ENCODE measurements at regions not wholly inside any gene's neighbourhood (a gene's known extent, or its start where the extent isn't known, plus 50 kb on each side); places are given as distances from the start of the nearest gene placed in this dataset.

- no peak for DNase-seq
- Histone ChIP-seq H3K4me1 (ENCODE audit: control insufficient read depth, insufficient read depth, low read length, poor library complexity, severe bottlenecking) (peaks cover 7% of the 10 kb centered on the region), H3K27ac (ENCODE audit: insufficient read depth, low read length, poor library complexity, severe bottlenecking) (no peak overlapping the region)
These were observed 204.2 kb downstream of the NFKBIZ start for GRCh38 chr3:102053375-102053989.

GRCh38 chr3:102054543-102055080 lies 205.3 kb downstream of the NFKBIZ start:
- no peak for DNase-seq
- H3K27me3 ChIP-seq (replicated peaks; ENCODE audit: control insufficient read depth, insufficient read depth, low read length, poor library complexity, severe bottlenecking): no peaks in the 10 kb centered on the region

More at GRCh38 chr3:102053375-102053989, 204.2 kb downstream of the NFKBIZ start:
- Histone ChIP-seq H3K27me3 (replicated peaks; ENCODE audit: control insufficient read depth, insufficient read depth, low read length, poor library complexity, severe bottlenecking) (no peaks in the 10 kb centered on the region), H3K4me3 (ENCODE audit: insufficient read depth, low read depth, low read length, poor library complexity, severe bottlenecking) (no peak overlapping the region), H3K36me3 (ENCODE audit: control insufficient read depth, insufficient read depth, low read length) (no peaks in the 10 kb centered on the region), H3K9me3 (ENCODE audit: control insufficient read depth, low read length) (no peaks in the 10 kb centered on the region)

GRCh38 chr3:102057781-102058421 lies 208.6 kb downstream of the NFKBIZ start:
- Histone ChIP-seq H3K27ac (ENCODE audit: insufficient read depth, low read length, poor library complexity, severe bottlenecking) (no peak overlapping the region), H3K4me1 (ENCODE audit: control insufficient read depth, insufficient read depth, low read length, poor library complexity, severe bottlenecking) (peaks cover 20% of the 10 kb centered on the region), H3K36me3 (ENCODE audit: control insufficient read depth, insufficient read depth, low read length) (no peaks in the 10 kb centered on the region), H3K9me3 (ENCODE audit: control insufficient read depth, low read length) (no peaks in the 10 kb centered on the region), H3K4me3 (ENCODE audit: insufficient read depth, low read depth, low read length, poor library complexity, severe bottlenecking) (no peak overlapping the region), H3K27me3 (replicated peaks; ENCODE audit: control insufficient read depth, insufficient read depth, low read length, poor library complexity, severe bottlenecking) (no peaks in the 10 kb centered on the region)
- peak in 1 of 3 donors; percentile 4 for DNase-seq

More at GRCh38 chr3:102054543-102055080, 205.3 kb downstream of the NFKBIZ start:
- H3K4me1 ChIP-seq (ENCODE audit: control insufficient read depth, insufficient read depth, low read length, poor library complexity, severe bottlenecking): peaks cover 18% of the 10 kb centered on the region
- H3K9me3 ChIP-seq (ENCODE audit: control insufficient read depth, low read length): no peaks in the 10 kb centered on the region
- H3K4me3 ChIP-seq (ENCODE audit: insufficient read depth, low read depth, low read length, poor library complexity, severe bottlenecking): no peak overlapping the region
- H3K27ac ChIP-seq (ENCODE audit: insufficient read depth, low read length, poor library complexity, severe bottlenecking): no peak overlapping the region
- H3K36me3 ChIP-seq (ENCODE audit: control insufficient read depth, insufficient read depth, low read length): no peaks in the 10 kb centered on the region

- no peaks in the 10 kb centered on the region for H3K27me3 ChIP-seq (replicated peaks; ENCODE audit: control insufficient read depth, insufficient read depth, low read length, poor library complexity, severe bottlenecking)
- H3K4me1 ChIP-seq (ENCODE audit: control insufficient read depth, insufficient read depth, low read length, poor library complexity, severe bottlenecking): peaks cover 20% of the 10 kb centered on the region
- DNase-seq: no peak
- no peaks in the 10 kb centered on the region for H3K36me3 ChIP-seq (ENCODE audit: control insufficient read depth, insufficient read depth, low read length)
- no peak overlapping the region for H3K4me3 ChIP-seq (ENCODE audit: insufficient read depth, low read depth, low read length, poor library complexity, severe bottlenecking)
- H3K9me3 ChIP-seq (ENCODE audit: control insufficient read depth, low read length): no peaks in the 10 kb centered on the region
- no peak overlapping the region for H3K27ac ChIP-seq (ENCODE audit: insufficient read depth, low read length, poor library complexity, severe bottlenecking)
These were observed 210.0 kb downstream of the NFKBIZ start for GRCh38 chr3:102059145-102059943.

- H3K4me3 ChIP-seq (ENCODE audit: insufficient read depth, low read depth, low read length, poor library complexity, severe bottlenecking): no peak overlapping the region
- H3K27me3 ChIP-seq (replicated peaks; ENCODE audit: control insufficient read depth, insufficient read depth, low read length, poor library complexity, severe bottlenecking): no peaks in the 10 kb centered on the region
- no peaks in the 10 kb centered on the region for H3K9me3 ChIP-seq (ENCODE audit: control insufficient read depth, low read length)
- peaks cover 20% of the 10 kb centered on the region for H3K4me1 ChIP-seq (ENCODE audit: control insufficient read depth, insufficient read depth, low read length, poor library complexity, severe bottlenecking)
- H3K36me3 ChIP-seq (ENCODE audit: control insufficient read depth, insufficient read depth, low read length): no peaks in the 10 kb centered on the region
- no peak for DNase-seq
- no peak overlapping the region for H3K27ac ChIP-seq (ENCODE audit: insufficient read depth, low read length, poor library complexity, severe bottlenecking)
These were observed 211.5 kb downstream of the NFKBIZ start for GRCh38 chr3:102060814-102061213.

GRCh38 chr3:102063572-102063971 lies 214.3 kb downstream of the NFKBIZ start:
- Histone ChIP-seq H3K36me3 (ENCODE audit: control insufficient read depth, insufficient read depth, low read length) (no peaks in the 10 kb centered on the region), H3K27ac (ENCODE audit: insufficient read depth, low read length, poor library complexity, severe bottlenecking) (no peak overlapping the region), H3K4me3 (ENCODE audit: insufficient read depth, low read depth, low read length, poor library complexity, severe bottlenecking) (no peak overlapping the region), H3K4me1 (ENCODE audit: control insufficient read depth, insufficient read depth, low read length, poor library complexity, severe bottlenecking) (peaks cover 12% of the 10 kb centered on the region), H3K27me3 (replicated peaks; ENCODE audit: control insufficient read depth, insufficient read depth, low read length, poor library complexity, severe bottlenecking) (no peaks in the 10 kb centered on the region), H3K9me3 (ENCODE audit: control insufficient read depth, low read length) (no peaks in the 10 kb centered on the region)
- DNase-seq: no peak

GRCh38 chr3:102066470-102066869 lies 217.2 kb downstream of the NFKBIZ start:
- Histone ChIP-seq H3K27ac (ENCODE audit: insufficient read depth, low read length, poor library complexity, severe bottlenecking) (no peak overlapping the region), H3K27me3 (replicated peaks; ENCODE audit: control insufficient read depth, insufficient read depth, low read length, poor library complexity, severe bottlenecking) (no peaks in the 10 kb centered on the region), H3K36me3 (ENCODE audit: control insufficient read depth, insufficient read depth, low read length) (no peaks in the 10 kb centered on the region), H3K4me3 (ENCODE audit: insufficient read depth, low read depth, low read length, poor library complexity, severe bottlenecking) (no peak overlapping the region), H3K9me3 (ENCODE audit: control insufficient read depth, low read length) (no peaks in the 10 kb centered on the region), H3K4me1 (ENCODE audit: control insufficient read depth, insufficient read depth, low read length, poor library complexity, severe bottlenecking) (no peaks in the 10 kb centered on the region)
- DNase-seq: no peak

- Histone ChIP-seq H3K4me3 (ENCODE audit: insufficient read depth, low read depth, low read length, poor library complexity, severe bottlenecking) (no peak overlapping the region), H3K27me3 (replicated peaks; ENCODE audit: control insufficient read depth, insufficient read depth, low read length, poor library complexity, severe bottlenecking) (no peaks in the 10 kb centered on the region), H3K9me3 (ENCODE audit: control insufficient read depth, low read length) (no peaks in the 10 kb centered on the region), H3K4me1 (ENCODE audit: control insufficient read depth, insufficient read depth, low read length, poor library complexity, severe bottlenecking) (no peaks in the 10 kb centered on the region), H3K27ac (ENCODE audit: insufficient read depth, low read length, poor library complexity, severe bottlenecking) (no peak overlapping the region), H3K36me3 (ENCODE audit: control insufficient read depth, insufficient read depth, low read length) (no peaks in the 10 kb centered on the region)
- DNase-seq: no peak
These were observed 219.0 kb downstream of the NFKBIZ start for GRCh38 chr3:102068327-102068726.

GRCh38 chr3:102068736-102069135 lies 219.4 kb downstream of the NFKBIZ start:
- no peaks in the 10 kb centered on the region for H3K9me3 ChIP-seq (ENCODE audit: control insufficient read depth, low read length)
- DNase-seq: no peak
- no peaks in the 10 kb centered on the region for H3K4me1 ChIP-seq (ENCODE audit: control insufficient read depth, insufficient read depth, low read length, poor library complexity, severe bottlenecking)
- no peaks in the 10 kb centered on the region for H3K36me3 ChIP-seq (ENCODE audit: control insufficient read depth, insufficient read depth, low read length)
- H3K4me3 ChIP-seq (ENCODE audit: insufficient read depth, low read depth, low read length, poor library complexity, severe bottlenecking): no peak overlapping the region
- no peak overlapping the region for H3K27ac ChIP-seq (ENCODE audit: insufficient read depth, low read length, poor library complexity, severe bottlenecking)
- H3K27me3 ChIP-seq (replicated peaks; ENCODE audit: control insufficient read depth, insufficient read depth, low read length, poor library complexity, severe bottlenecking): no peaks in the 10 kb centered on the region

Measured in effector memory CD4-positive, alpha-beta T cell (primary cell).